H1 (cell line): ENCODE measurements at regions not wholly inside any gene's neighbourhood (a gene's known extent, or its start where the extent isn't known, plus 50 kb on each side); places are given as distances from the start of the nearest gene placed in this dataset.

ENCODE experiments used
- CHD1 ChIP-seq: IDR thresholded peaks from 2 replicates; pipeline ENCODE4 v1.6.1; 2012; ENCODE audit warnings: low read depth, low read length, improper control_type of control experiment
- CHD2 ChIP-seq: IDR thresholded peaks from 2 replicates; pipeline ENCODE4 v1.6.1; 2012; ENCODE audit warnings: low read length, improper control_type of control experiment
- HDAC6 ChIP-seq: IDR thresholded peaks from one replicate; pipeline ENCODE4 v1.7.1; 2012; ENCODE audit warnings: low read depth, mild to moderate bottlenecking, inconsistent platforms, low read length, moderate library complexity
- KDM5A ChIP-seq: fragments of 200-600 bp; IDR thresholded peaks from 2 replicates; pipeline ENCODE4 v1.7.1; 2012; ENCODE audit warnings: mild to moderate bottlenecking, low read length, inconsistent platforms, mixed read lengths
- PHF8 ChIP-seq: fragments of 200-600 bp; sonication (generic); conservative IDR thresholded peaks from 2 replicates; pipeline ENCODE4 v1.7.1; 2012; ENCODE audit warnings: low read depth, mild to moderate bottlenecking, inconsistent platforms, low read length, moderate library complexity
- RNF2 ChIP-seq: fragments of 200-900, 300-1000 bp; sonication (generic); IDR thresholded peaks from 2 replicates; pipeline ENCODE4 v1.7.1; 2016; ENCODE audit warnings: borderline replicate concordance, low read depth, mild to moderate bottlenecking, antibody characterized with exemption, low read length; ENCODE audit not compliant: poor library complexity, severe bottlenecking; ENCODE audit errors: missing control alignments
- RXRA ChIP-seq: IDR thresholded peaks from 2 replicates; pipeline ENCODE4 v1.6.1; 2011; ENCODE audit warnings: low read depth, mild to moderate bottlenecking, low read length, moderate library complexity; ENCODE audit not compliant: insufficient read depth
- TEAD4 ChIP-seq: IDR thresholded peaks from 2 replicates; pipeline ENCODE4 v1.6.1; 2012; ENCODE audit warnings: low read depth, low read length, inconsistent platforms, mixed read lengths
- TF ChIP-seq, protein P1 (sequence below): fragments of 300-600 bp; sonication (generic); IDR thresholded peaks from 2 replicates; pipeline ENCODE4 v1.7.1; 2012; ENCODE audit warnings: low read length, moderate library complexity, mild to moderate bottlenecking, inconsistent platforms; ENCODE audit not compliant: insufficient replicate concordance
- TF ChIP-seq, protein P2 (sequence below): IDR thresholded peaks from 2 replicates; pipeline ENCODE4 v1.6.1; 2012; ENCODE audit warnings: low read length, inconsistent platforms

DNA sequence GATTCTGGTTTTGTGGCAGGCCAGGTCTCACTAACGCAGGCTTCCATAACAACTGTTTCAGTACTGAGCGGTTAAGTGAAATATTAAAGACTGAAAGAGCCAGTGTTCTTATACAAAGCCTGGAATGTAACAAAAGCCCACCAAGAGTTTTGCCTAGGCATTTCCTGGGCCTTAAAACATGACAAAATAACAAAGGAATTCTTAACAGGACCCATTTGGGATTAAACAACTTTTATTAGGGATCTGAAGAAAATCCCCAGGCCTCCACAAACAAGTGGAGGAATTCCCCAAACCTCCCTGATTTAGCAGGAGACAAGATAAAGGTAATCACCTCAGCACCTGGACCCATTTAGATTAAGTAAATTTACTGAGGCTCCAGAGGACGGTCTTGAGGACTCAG, 799.7 kb upstream of the SPRY2 start (continued):
- TF ChIP-seq, protein P1, sequence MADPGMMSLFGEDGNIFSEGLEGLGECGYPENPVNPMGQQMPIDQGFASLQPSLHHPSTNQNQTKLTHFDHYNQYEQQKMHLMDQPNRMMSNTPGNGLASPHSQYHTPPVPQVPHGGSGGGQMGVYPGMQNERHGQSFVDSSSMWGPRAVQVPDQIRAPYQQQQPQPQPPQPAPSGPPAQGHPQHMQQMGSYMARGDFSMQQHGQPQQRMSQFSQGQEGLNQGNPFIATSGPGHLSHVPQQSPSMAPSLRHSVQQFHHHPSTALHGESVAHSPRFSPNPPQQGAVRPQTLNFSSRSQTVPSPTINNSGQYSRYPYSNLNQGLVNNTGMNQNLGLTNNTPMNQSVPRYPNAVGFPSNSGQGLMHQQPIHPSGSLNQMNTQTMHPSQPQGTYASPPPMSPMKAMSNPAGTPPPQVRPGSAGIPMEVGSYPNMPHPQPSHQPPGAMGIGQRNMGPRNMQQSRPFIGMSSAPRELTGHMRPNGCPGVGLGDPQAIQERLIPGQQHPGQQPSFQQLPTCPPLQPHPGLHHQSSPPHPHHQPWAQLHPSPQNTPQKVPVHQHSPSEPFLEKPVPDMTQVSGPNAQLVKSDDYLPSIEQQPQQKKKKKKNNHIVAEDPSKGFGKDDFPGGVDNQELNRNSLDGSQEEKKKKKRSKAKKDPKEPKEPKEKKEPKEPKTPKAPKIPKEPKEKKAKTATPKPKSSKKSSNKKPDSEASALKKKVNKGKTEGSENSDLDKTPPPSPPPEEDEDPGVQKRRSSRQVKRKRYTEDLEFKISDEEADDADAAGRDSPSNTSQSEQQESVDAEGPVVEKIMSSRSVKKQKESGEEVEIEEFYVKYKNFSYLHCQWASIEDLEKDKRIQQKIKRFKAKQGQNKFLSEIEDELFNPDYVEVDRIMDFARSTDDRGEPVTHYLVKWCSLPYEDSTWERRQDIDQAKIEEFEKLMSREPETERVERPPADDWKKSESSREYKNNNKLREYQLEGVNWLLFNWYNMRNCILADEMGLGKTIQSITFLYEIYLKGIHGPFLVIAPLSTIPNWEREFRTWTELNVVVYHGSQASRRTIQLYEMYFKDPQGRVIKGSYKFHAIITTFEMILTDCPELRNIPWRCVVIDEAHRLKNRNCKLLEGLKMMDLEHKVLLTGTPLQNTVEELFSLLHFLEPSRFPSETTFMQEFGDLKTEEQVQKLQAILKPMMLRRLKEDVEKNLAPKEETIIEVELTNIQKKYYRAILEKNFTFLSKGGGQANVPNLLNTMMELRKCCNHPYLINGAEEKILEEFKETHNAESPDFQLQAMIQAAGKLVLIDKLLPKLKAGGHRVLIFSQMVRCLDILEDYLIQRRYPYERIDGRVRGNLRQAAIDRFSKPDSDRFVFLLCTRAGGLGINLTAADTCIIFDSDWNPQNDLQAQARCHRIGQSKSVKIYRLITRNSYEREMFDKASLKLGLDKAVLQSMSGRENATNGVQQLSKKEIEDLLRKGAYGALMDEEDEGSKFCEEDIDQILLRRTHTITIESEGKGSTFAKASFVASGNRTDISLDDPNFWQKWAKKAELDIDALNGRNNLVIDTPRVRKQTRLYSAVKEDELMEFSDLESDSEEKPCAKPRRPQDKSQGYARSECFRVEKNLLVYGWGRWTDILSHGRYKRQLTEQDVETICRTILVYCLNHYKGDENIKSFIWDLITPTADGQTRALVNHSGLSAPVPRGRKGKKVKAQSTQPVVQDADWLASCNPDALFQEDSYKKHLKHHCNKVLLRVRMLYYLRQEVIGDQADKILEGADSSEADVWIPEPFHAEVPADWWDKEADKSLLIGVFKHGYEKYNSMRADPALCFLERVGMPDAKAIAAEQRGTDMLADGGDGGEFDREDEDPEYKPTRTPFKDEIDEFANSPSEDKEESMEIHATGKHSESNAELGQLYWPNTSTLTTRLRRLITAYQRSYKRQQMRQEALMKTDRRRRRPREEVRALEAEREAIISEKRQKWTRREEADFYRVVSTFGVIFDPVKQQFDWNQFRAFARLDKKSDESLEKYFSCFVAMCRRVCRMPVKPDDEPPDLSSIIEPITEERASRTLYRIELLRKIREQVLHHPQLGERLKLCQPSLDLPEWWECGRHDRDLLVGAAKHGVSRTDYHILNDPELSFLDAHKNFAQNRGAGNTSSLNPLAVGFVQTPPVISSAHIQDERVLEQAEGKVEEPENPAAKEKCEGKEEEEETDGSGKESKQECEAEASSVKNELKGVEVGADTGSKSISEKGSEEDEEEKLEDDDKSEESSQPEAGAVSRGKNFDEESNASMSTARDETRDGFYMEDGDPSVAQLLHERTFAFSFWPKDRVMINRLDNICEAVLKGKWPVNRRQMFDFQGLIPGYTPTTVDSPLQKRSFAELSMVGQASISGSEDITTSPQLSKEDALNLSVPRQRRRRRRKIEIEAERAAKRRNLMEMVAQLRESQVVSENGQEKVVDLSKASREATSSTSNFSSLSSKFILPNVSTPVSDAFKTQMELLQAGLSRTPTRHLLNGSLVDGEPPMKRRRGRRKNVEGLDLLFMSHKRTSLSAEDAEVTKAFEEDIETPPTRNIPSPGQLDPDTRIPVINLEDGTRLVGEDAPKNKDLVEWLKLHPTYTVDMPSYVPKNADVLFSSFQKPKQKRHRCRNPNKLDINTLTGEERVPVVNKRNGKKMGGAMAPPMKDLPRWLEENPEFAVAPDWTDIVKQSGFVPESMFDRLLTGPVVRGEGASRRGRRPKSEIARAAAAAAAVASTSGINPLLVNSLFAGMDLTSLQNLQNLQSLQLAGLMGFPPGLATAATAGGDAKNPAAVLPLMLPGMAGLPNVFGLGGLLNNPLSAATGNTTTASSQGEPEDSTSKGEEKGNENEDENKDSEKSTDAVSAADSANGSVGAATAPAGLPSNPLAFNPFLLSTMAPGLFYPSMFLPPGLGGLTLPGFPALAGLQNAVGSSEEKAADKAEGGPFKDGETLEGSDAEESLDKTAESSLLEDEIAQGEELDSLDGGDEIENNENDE = peak; percentile 73
- TF ChIP-seq KDM5A = no peak
- TF ChIP-seq TEAD4 = peak; percentile 66; the same call in 1 of the 2 replicates
- no peak for TF ChIP-seq CHD1
- TF ChIP-seq PHF8 = no peak
- TF ChIP-seq, protein P2, sequence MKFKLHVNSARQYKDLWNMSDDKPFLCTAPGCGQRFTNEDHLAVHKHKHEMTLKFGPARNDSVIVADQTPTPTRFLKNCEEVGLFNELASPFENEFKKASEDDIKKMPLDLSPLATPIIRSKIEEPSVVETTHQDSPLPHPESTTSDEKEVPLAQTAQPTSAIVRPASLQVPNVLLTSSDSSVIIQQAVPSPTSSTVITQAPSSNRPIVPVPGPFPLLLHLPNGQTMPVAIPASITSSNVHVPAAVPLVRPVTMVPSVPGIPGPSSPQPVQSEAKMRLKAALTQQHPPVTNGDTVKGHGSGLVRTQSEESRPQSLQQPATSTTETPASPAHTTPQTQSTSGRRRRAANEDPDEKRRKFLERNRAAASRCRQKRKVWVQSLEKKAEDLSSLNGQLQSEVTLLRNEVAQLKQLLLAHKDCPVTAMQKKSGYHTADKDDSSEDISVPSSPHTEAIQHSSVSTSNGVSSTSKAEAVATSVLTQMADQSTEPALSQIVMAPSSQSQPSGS = no peak
- no peak for TF ChIP-seq CHD2
- no peak for TF ChIP-seq RXRA
- no peak for TF ChIP-seq HDAC6
- no peak for TF ChIP-seq RNF2
